ENCODE measurements at regions not wholly inside any gene's neighbourhood (a gene's known extent, or its start where the extent isn't known, plus 50 kb on each side); places are given as distances from the start of the nearest gene placed in this dataset.
A peak's percentile ranks its signal among the peaks of the same experiment; 100 is the strongest.

DNA sequence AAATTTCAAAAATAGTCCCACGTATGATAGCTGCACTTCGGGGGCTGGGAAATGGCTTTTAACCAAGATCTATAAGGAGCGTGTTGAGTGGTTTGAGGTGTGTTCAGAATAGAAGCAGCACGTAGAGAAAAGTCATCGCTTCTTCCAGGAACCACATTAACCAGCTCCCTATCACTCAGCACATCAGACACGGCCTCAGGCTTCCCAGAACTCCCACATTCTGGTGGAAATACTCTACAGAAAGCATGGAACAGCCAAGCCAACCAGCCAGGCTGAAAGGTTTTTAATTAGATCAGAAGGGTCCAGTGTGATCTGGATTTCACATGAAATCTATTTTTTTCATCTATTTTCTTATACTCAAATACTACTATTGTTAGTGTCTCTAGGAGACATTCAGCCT, 231.5 kb upstream of the NRP1 start:
- intact Hi-C loops (cut with DNase I) = no loop called here
- Histone ChIP-seq H3K27me3 (no peaks in the 10 kb centered on the region), H3K9me3 (no peaks in the 10 kb centered on the region), H3K27ac (no peak overlapping the region), H3K4me1 (no peaks in the 10 kb centered on the region), H3K4me3 (no peak overlapping the region), H3K36me3 (no peaks in the 10 kb centered on the region)
- TF ChIP-seq, protein P1, sequence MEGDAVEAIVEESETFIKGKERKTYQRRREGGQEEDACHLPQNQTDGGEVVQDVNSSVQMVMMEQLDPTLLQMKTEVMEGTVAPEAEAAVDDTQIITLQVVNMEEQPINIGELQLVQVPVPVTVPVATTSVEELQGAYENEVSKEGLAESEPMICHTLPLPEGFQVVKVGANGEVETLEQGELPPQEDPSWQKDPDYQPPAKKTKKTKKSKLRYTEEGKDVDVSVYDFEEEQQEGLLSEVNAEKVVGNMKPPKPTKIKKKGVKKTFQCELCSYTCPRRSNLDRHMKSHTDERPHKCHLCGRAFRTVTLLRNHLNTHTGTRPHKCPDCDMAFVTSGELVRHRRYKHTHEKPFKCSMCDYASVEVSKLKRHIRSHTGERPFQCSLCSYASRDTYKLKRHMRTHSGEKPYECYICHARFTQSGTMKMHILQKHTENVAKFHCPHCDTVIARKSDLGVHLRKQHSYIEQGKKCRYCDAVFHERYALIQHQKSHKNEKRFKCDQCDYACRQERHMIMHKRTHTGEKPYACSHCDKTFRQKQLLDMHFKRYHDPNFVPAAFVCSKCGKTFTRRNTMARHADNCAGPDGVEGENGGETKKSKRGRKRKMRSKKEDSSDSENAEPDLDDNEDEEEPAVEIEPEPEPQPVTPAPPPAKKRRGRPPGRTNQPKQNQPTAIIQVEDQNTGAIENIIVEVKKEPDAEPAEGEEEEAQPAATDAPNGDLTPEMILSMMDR (IDR thresholded peaks at IDR 0.05) = no peak
- no peak for TF ChIP-seq POLR2A (IDR thresholded peaks at IDR 0.05)
- no peak for DNase-seq
- WGBS, 2 donors = 85 to 86% methylated on average over 6 of the region's 6 CpGs

DNA sequence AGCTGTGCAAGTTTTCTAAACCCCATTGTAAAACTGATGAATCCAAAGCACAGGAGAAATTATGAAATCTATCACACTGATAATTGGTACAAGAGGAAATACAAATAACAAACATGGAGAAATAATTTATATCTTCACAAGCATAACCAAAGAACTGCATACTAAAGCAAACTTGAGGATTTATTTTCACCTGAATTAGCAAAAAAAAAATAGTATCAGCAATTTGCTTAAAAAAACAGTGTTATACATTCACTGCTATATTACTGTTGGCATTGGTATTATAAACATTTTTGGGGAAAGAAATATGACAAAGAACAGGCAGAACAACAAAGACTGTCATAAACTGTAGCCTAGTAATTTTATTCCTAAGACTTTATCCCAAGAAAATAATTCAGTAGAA, 230.8 kb upstream of the NRP1 start:
- Histone ChIP-seq H3K9me3 (no peaks in the 10 kb centered on the region), H3K27ac (no peak overlapping the region), H3K4me3 (no peak overlapping the region), H3K27me3 (no peaks in the 10 kb centered on the region), H3K4me1 (no peaks in the 10 kb centered on the region), H3K36me3 (no peaks in the 10 kb centered on the region)
- TF ChIP-seq, protein P1 (IDR thresholded peaks at IDR 0.05) = no peak
- TF ChIP-seq POLR2A (IDR thresholded peaks at IDR 0.05) = no peak
- intact Hi-C loops (cut with DNase I) = no loop called here
- no peak for DNase-seq

DNA sequence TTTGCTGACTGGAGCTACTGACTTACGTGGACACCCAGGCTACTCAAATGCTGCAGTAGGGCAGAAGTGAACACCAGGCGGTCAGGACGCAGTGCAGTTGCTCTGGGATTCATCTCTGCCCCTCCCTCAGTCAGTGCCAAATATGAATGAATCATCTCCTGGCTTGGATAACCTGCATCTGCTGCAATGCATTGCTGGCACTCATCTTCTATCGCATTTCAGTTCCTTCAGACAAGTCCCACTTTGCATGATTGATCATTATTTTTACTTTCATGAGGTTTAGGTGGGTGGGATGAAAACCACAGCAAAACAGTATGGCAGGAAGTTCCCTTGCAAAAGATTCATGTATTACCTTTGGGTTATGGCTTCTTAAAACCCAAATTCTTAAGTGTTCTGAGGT, 224.6 kb upstream of the NRP1 start:
- Histone ChIP-seq H3K27me3 (peaks cover 0 to 7% (median 0%) of the 10 kb centered on the region in 4 donors), H3K9me3 (no peaks in the 10 kb centered on the region), H3K27ac (no peak overlapping the region), H3K36me3 (no peaks in the 10 kb centered on the region), H3K4me1 (peaks cover 0 to 8% (median 0%) of the 10 kb centered on the region in 3 donors), H3K4me3 (no peak overlapping the region)
- TF ChIP-seq POLR2A (IDR thresholded peaks at IDR 0.05) = no peak
- TF ChIP-seq, protein P1 (IDR thresholded peaks at IDR 0.05) = peak in 1 of 6 experiments; percentile 18
- WGBS, 2 donors = 27 to 32% methylated on average over 4 of the region's 4 CpGs
- no peak for DNase-seq
- intact Hi-C loops (cut with DNase I) = no loop called here

DNA sequence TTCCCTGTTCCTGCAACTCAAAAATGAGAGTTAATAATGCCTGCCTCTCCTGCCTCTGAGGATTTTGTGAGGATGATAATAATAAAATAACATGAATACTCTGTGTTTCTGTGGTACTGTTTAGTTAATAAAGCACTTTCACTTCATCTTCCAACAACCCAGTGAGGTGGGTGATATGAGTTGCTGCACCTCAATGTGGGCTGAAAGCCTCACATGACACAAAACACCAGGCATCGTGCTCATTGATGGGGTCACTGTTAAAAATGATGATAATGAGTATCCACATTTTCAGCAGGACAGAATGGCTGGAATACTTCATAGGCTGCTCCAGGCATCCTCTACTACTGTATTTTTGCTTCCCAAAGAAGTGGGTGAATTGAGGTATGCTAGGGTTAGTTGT, 222.8 kb upstream of the NRP1 start:
- intact Hi-C loops (cut with DNase I) = no loop called here
- WGBS, 2 donors = 82 to 86% methylated on average over 1 of the region's 1 CpG

DNA sequence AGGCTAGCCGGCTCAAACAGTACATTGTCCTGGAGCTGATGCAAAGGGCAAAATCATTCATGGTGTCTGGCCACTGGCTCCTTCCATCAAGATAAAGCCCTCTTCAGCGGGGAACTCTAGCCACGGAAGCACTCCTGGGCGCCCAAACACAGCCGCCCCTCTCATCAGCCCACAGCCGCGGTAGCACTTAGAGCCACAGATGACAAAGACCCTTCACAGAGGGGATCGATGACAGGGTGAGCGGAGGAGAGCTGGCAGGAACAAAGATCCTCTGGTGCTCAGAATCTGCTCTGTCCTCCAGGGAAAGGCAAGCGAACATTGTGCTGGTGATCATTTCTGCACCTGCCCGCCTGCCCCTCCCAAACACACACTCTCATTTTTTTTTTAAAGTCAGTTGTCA, 222.2 kb upstream of the NRP1 start:
- Histone ChIP-seq H3K4me3 (no peak overlapping the region), H3K36me3 (no peaks in the 10 kb centered on the region), H3K27ac (no peak overlapping the region), H3K27me3 (peaks cover 0 to 7% (median 0%) of the 10 kb centered on the region in 4 donors), H3K9me3 (no peaks in the 10 kb centered on the region), H3K4me1 (peaks cover 0 to 8% (median 0%) of the 10 kb centered on the region in 3 donors)
- TF ChIP-seq, protein P1 (IDR thresholded peaks at IDR 0.05) = no peak
- no peak for TF ChIP-seq POLR2A (IDR thresholded peaks at IDR 0.05)
- no peak for DNase-seq
- intact Hi-C loops (cut with DNase I) = no loop called here
- WGBS, 2 donors = 75 to 81% methylated on average over 6 to 8 of the region's 11 CpGs

More for the DNA sequence above, 222.8 kb upstream of the NRP1 start:
- DNase-seq = no peak
- no peak for TF ChIP-seq POLR2A (IDR thresholded peaks at IDR 0.05)
- TF ChIP-seq, protein P1 (IDR thresholded peaks at IDR 0.05) = no peak
- Histone ChIP-seq H3K36me3 (no peaks in the 10 kb centered on the region), H3K4me1 (peaks cover 0 to 8% (median 0%) of the 10 kb centered on the region in 3 donors), H3K4me3 (no peak overlapping the region), H3K27me3 (peaks cover 0 to 7% (median 0%) of the 10 kb centered on the region in 4 donors), H3K27ac (no peak overlapping the region), H3K9me3 (no peaks in the 10 kb centered on the region)
